Mucosa of rectum (tissue), 2 donors: ENCODE measurements at regions not wholly inside any gene's neighbourhood (a gene's known extent, or its start where the extent isn't known, plus 50 kb on each side); places are given as distances from the start of the nearest gene placed in this dataset.

Source experiments
- H3K27ac ChIP-seq, 2 donors: one replicate each; pipeline ENCODE4 v1.7.0; 2013; ENCODE audit warnings: inconsistent platforms in 2 of 2, low read depth in 2 of 2, low read length in 2 of 2
- H3K27me3 ChIP-seq, 2 donors: one replicate each; pipeline ENCODE4 v1.7.0; 2013; ENCODE audit warnings: low read length in 2 of 2; ENCODE audit not compliant: control insufficient read depth in 2 of 2, insufficient read depth in 2 of 2
- H3K36me3 ChIP-seq, 2 donors: one replicate each; pipeline ENCODE4 v1.7.0; 2013; ENCODE audit warnings: low read length in 2 of 2; ENCODE audit not compliant: control insufficient read depth in 2 of 2, insufficient read depth in 2 of 2
- H3K4me1 ChIP-seq, 2 donors: one replicate each; pipeline ENCODE4 v1.7.0; 2013; ENCODE audit warnings: low read length in 2 of 2, mild to moderate bottlenecking in 1 of 2; ENCODE audit not compliant: control insufficient read depth in 2 of 2, insufficient read depth in 2 of 2
- H3K4me3 ChIP-seq, 2 donors: one replicate each; pipeline ENCODE4 v1.7.0; 2013; ENCODE audit warnings: low read length in 2 of 2
- H3K9ac ChIP-seq, 2 donors: one replicate each; pipeline ENCODE4 v1.7.0; 2013; ENCODE audit warnings: low read length in 2 of 2, low read depth in 1 of 2, mild to moderate bottlenecking in 1 of 2
- H3K9me3 ChIP-seq, 2 donors: one replicate each; pipeline ENCODE4 v1.7.0; 2013; ENCODE audit warnings: low read length in 2 of 2; ENCODE audit not compliant: control insufficient read depth in 2 of 2
- donor health status: healthy.
- donor health status: Normal muscosa, but diverticular disease.

GRCh38 chr3:88677298-88677697 lies 430.1 kb upstream of the EPHA3 start:
- no peak overlapping the region for H3K4me3 ChIP-seq
- no peak overlapping the region for H3K9ac ChIP-seq
- H3K4me1 ChIP-seq: no peaks in the 10 kb centered on the region
- no peaks in the 10 kb centered on the region for H3K27me3 ChIP-seq
- no peak overlapping the region for H3K27ac ChIP-seq
- no peaks in the 10 kb centered on the region for H3K9me3 ChIP-seq
- no peaks in the 10 kb centered on the region for H3K36me3 ChIP-seq

GRCh38 chr3:88678747-88679146 lies 428.7 kb upstream of the EPHA3 start:
- no peaks in the 10 kb centered on the region for H3K9me3 ChIP-seq
- H3K4me1 ChIP-seq: no peaks in the 10 kb centered on the region
- H3K27ac ChIP-seq: no peak overlapping the region
- no peaks in the 10 kb centered on the region for H3K27me3 ChIP-seq
- no peak overlapping the region for H3K4me3 ChIP-seq
- no peaks in the 10 kb centered on the region for H3K36me3 ChIP-seq
- H3K9ac ChIP-seq: no peak overlapping the region

- no peak overlapping the region for H3K9ac ChIP-seq
- no peaks in the 10 kb centered on the region for H3K36me3 ChIP-seq
- no peaks in the 10 kb centered on the region for H3K27me3 ChIP-seq
- no peak overlapping the region for H3K4me3 ChIP-seq
- no peaks in the 10 kb centered on the region for H3K9me3 ChIP-seq
- no peaks in the 10 kb centered on the region for H3K4me1 ChIP-seq
- H3K27ac ChIP-seq: no peak overlapping the region
Observed at GRCh38 chr3:88690287-88690686, 417.1 kb upstream of the EPHA3 start.

GRCh38 chr3:88691081-88691480 lies 416.3 kb upstream of the EPHA3 start:
- Histone ChIP-seq H3K4me3 (no peak overlapping the region), H3K4me1 (no peaks in the 10 kb centered on the region), H3K9ac (no peak overlapping the region), H3K27ac (no peak overlapping the region), H3K9me3 (no peaks in the 10 kb centered on the region), H3K27me3 (no peaks in the 10 kb centered on the region), H3K36me3 (no peaks in the 10 kb centered on the region)

GRCh38 chr3:88703501-88704059 lies 403.8 kb upstream of the EPHA3 start:
- H3K9ac ChIP-seq: no peak overlapping the region
- H3K36me3 ChIP-seq: no peaks in the 10 kb centered on the region
- no peak overlapping the region for H3K27ac ChIP-seq
- no peak overlapping the region for H3K4me3 ChIP-seq
- H3K27me3 ChIP-seq: no peaks in the 10 kb centered on the region
- no peaks in the 10 kb centered on the region for H3K9me3 ChIP-seq
- no peaks in the 10 kb centered on the region for H3K4me1 ChIP-seq

- H3K36me3 ChIP-seq: no peaks in the 10 kb centered on the region
- H3K27me3 ChIP-seq: no peaks in the 10 kb centered on the region
- no peak overlapping the region for H3K27ac ChIP-seq
Observed at GRCh38 chr3:88704338-88704737, 403.1 kb upstream of the EPHA3 start.

GRCh38 chr3:88707837-88708236 lies 399.6 kb upstream of the EPHA3 start:
- H3K36me3 ChIP-seq: no peaks in the 10 kb centered on the region
- H3K4me3 ChIP-seq: no peak overlapping the region
- H3K9ac ChIP-seq: no peak overlapping the region

More at GRCh38 chr3:88704338-88704737, 403.1 kb upstream of the EPHA3 start:
- no peak overlapping the region for H3K9ac ChIP-seq
- H3K4me1 ChIP-seq: no peaks in the 10 kb centered on the region
- H3K9me3 ChIP-seq: no peaks in the 10 kb centered on the region
- H3K4me3 ChIP-seq: no peak overlapping the region

GRCh38 chr3:88712552-88712951 lies 394.9 kb upstream of the EPHA3 start:
- Histone ChIP-seq H3K27ac (no peak overlapping the region), H3K4me3 (no peak overlapping the region), H3K27me3 (no peaks in the 10 kb centered on the region), H3K9me3 (no peaks in the 10 kb centered on the region), H3K9ac (no peak overlapping the region), H3K36me3 (no peaks in the 10 kb centered on the region), H3K4me1 (no peaks in the 10 kb centered on the region)

More at GRCh38 chr3:88707837-88708236, 399.6 kb upstream of the EPHA3 start:
- H3K4me1 ChIP-seq: no peaks in the 10 kb centered on the region
- no peaks in the 10 kb centered on the region for H3K27me3 ChIP-seq
- no peaks in the 10 kb centered on the region for H3K9me3 ChIP-seq
- H3K27ac ChIP-seq: no peak overlapping the region

- Histone ChIP-seq H3K9me3 (no peaks in the 10 kb centered on the region), H3K36me3 (no peaks in the 10 kb centered on the region), H3K27me3 (no peaks in the 10 kb centered on the region), H3K27ac (no peak overlapping the region), H3K9ac (no peak overlapping the region), H3K4me3 (no peak overlapping the region), H3K4me1 (no peaks in the 10 kb centered on the region)
Observed at GRCh38 chr3:88713233-88713691, 394.2 kb upstream of the EPHA3 start.

- Histone ChIP-seq H3K36me3 (no peaks in the 10 kb centered on the region), H3K27ac (no peak overlapping the region), H3K9me3 (no peaks in the 10 kb centered on the region), H3K4me1 (no peaks in the 10 kb centered on the region), H3K4me3 (no peak overlapping the region), H3K9ac (no peak overlapping the region), H3K27me3 (no peaks in the 10 kb centered on the region)
Observed at GRCh38 chr3:88725440-88726165, 381.8 kb upstream of the EPHA3 start.
